HG02678 (cell line): ENCODE measurements at regions not wholly inside any gene's neighbourhood (a gene's known extent, or its start where the extent isn't known, plus 50 kb on each side); places are given as distances from the start of the nearest gene placed in this dataset.

Source experiments
- ATAC-seq: cut with Tn5 transposase; IDR thresholded peaks from one replicate; pipeline ENCODE4 v1.9.1; 2021; ENCODE audit warnings: mild to moderate bottlenecking, moderate library complexity; ENCODE audit not compliant: unreplicated experiment

DNA sequence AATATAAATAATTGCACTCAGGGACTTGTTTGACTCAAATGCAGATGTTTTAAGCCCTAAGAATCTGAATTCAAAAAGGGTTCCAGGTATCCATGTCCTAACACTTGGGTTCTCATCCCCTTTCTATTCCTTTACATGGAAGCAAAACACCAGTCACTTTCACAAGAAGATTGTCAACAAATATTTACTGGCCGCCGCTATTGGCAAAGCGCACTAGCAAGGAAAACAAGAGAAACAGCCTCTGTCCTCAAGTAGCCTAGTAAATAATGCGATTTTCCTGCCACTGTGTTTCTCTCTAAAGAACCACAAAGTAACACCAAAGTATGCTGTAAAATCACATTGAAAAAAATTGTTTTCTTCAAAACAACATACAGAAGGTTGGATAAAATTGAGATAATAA, 66.7 kb upstream of the EZH2 start:
- ATAC-seq = no peak

DNA sequence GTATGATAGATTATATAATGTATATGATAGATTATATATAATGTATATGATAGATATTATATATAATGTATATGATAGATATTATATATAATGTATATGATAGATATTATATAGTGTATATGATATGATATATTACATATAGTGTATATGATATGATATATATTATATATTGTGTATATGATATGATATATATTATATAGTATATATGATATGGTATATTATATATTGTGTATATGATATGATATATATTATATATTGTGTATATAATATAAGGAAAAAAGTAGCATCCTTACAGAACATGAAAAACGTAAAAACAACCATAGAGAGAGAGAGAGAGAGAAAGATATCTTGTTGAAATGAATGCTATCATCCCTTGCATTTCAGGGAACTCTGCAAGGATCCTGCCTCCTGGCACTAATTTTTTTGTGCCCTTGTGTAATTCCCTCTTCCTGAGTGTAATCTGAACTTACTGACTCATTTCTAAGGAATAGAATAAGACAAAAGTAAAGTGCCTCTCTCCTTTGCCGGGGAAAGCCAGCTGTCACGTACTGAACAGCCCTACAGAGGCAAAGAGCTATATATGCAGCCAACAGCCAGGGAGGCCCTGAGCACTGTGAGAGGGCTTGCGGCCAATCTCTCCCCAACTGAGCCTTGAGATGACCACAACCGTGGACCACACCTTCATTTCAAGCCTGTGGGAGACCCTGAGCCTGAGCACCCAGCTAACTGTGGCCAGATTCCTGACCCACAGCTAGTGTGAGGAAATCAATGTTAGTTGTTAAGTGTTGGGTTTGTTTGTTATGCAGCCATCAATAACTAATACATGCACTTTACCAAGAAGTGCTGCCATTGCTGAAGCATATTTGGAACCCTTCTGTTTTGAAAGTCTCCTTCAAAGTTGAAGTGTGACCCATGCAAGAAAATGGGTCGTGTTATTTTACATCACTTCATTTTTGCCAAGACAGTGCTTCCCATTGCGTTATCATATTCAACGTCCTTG, 61.1 kb upstream of the EZH2 start:
- ATAC-seq = no peak

DNA sequence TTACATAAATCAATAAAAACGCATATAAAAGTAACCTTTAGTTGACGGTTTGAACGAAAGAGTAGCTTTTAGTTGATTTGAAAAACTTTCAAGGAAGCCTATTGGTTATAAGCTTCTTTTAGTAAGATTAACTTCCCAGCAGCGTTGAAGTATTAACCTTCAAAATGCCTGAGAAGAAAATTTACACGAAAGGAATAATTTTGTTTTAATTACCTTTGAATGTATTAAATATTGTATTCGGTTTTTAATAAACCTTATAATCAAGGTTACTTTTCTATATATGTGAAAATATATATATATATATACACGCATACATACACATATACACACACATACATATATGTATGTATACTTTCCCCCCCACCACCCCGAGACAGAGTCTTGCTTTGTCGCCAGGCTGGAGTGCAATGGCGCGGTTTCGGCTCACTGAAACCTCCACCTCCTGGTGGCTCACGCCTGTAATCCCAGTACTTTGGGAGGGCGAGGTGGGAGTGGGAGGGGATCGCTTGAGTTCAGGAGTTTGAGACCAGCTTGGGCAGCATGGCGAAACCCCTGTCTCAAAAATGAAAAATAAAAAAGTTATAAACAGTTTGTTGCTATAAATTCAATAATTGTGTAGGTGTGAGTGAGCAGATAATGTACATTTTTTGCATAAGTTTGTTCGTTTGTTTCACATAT, 57.6 kb upstream of the EZH2 start:
- ATAC-seq = peak; percentile 43

DNA sequence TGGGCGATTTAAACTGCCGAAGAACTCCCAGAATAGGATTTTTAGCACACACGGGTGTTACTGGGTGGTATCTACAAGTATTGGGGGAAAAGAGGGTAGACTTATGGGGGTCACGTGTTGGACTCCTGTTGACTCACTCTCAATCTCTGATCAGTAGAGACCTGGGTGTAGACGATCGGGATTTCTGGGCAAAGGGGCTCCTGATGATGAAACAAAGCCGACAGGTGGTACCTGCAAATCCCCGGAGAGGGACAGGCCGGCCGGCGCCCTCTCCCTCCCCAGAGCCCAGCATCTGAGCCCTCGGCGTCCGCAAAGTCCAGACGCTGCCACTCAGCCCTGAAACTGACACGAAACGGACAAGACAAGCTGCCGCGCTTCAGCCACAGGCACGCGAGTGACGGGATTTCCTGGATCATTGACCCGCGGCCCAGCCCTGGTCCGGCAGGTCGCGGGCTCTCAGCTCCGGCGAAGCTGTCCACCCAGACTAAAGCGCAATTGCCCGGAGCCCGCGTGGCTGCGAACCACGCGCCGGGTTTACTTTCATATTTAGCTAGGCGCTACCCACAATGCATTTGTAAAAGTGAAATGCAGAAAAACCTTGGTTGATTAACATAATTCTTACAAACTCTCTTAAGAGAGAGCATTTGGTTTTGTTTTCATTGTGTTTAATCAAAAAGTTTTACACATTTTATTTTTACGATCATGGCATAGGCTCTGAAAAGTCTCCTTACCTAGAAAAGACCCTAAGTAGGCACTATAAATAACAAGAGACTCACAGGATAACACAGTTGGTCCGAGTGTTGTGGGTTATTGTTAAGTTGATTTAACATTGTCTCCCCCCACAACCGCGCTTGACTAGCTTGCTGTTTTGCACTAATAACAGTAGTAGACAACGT, 56.9 kb upstream of the EZH2 start:
- ATAC-seq = peak; percentile 67

DNA sequence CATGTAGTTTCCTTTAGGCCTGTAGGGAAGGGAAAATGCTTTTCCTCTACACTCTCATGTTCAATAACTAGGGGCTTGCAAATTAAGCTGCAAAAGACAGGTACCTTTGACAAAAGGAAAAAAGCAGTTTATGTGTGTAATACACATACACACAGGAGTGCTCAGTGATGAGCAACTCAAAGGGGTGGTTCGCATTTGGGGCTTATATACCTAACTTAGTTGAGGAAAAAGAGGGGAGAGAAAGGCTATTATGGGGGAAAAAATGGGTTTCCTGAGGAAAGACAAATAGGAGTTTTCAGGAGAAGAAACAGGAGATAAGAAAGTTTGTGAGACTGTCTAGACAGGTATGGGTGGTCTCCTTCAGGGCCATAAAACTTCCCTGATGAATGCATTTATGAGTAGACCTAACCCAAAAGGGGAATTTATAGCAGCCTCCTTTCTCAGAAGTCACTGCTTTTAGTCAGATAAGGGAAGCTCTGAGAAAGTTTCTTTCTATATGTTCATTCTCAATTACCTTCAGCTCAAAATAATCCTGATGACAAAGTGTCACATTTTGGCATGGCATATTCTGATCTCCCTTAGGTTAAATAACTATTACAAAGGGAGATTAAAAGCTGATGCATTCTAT, 55.2 kb upstream of the EZH2 start:
- ATAC-seq = no peak

DNA sequence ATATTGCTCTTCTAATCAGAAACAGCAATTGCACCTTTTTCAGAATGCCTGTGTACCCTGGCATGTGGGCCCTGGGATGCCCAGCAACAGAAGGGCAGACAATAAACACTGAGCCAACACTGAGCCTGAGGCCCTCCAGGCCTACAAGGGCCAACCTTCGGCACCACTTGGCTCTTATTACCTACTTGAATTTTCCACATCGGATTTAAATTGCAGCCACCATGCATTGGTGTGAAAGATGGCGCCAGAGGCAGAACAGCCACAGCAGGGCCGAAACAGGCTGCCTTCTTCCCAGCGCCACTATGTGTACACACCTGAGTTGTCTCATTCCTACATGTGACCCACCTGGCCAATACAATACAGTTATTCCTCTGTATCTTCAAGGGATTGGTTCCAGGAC, 51.4 kb upstream of the EZH2 start:
- ATAC-seq = no peak
